HG02884 (cell line): ENCODE measurements at regions not wholly inside any gene's neighbourhood (a gene's known extent, or its start where the extent isn't known, plus 50 kb on each side); places are given as distances from the start of the nearest gene placed in this dataset.

ENCODE experiments used
- ATAC-seq: cut with Tn5 transposase; IDR thresholded peaks from one replicate; pipeline ENCODE4 v1.9.1; 2021; ENCODE audit warnings: mild to moderate bottlenecking, moderate library complexity; ENCODE audit not compliant: unreplicated experiment

DNA sequence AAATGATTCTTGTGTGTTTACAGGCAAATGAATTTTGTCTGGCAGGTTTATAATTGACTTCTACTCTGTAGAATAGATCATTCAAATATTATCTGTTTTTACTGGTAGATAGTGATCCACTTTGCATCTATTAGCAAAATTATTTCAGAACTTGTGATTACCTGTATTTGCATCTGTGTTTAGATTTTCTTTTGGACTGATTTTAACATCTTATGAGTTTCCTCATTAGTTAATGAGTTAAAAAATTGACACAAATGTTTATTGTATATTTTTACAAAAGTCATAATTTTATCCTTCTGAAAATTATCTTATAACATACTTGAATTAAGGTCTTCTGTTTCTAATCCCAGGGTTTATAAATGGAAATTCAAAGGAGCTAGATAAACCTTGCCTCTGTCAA lies 132.0 kb upstream of the KCNJ16 start:
- no peak for ATAC-seq

DNA sequence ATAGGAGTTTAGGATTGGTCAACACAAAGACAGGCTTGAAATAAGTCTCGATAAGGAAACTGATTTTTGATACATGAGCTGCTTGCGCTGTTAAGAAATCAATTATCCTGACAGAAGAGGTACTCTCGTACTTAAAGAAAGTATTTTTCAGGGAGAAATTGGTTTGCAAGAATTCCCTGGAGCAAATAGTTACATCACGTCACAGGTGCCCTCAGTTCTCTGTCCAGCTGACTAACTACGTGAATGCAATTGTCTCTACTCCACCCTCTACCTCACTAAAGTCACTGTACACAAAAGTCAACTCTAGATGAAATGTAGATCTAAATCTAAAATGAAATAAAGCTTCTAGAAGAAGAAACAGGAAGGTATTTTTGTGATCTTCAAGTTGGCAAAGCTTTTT lies 130.6 kb upstream of the KCNJ16 start:
- no peak for ATAC-seq

GRCh38 chr17:69945698-69946185 lies 129.3 kb upstream of the KCNJ16 start:
- no peak for ATAC-seq

GRCh38 chr17:69947027-69947759 lies 127.8 kb upstream of the KCNJ16 start:
- no peak for ATAC-seq

DNA sequence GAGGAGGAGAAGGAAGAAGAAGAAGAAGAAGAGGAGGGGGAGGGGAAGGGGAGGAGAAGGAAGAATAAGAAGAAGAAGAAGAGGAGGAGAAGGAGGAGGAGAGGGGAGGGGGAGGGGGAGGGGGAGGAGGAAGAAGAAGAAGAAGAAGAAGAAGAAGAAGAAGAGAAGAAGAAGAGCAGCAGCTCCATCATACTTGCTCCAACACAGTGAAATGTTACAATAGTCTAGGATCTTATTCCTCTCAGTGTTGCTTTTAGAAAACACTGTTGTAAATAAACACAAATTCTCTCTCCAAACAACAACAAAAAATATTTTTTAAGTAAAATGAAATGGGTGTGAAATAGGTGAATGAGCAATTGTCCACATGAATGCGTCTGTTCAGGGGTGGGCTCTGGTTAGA lies 126.6 kb upstream of the KCNJ16 start:
- ATAC-seq = no peak

GRCh38 chr17:69949496-69949895 lies 125.5 kb upstream of the KCNJ16 start:
- ATAC-seq = no peak

GRCh38 chr17:69949973-69950695 lies 124.9 kb upstream of the KCNJ16 start:
- ATAC-seq = no peak

- ATAC-seq = no peak
Observed at GRCh38 chr17:69950701-69951418, 124.2 kb upstream of the KCNJ16 start.

- no peak for ATAC-seq
Observed at GRCh38 chr17:69954241-69954925, 120.6 kb upstream of the KCNJ16 start.

DNA sequence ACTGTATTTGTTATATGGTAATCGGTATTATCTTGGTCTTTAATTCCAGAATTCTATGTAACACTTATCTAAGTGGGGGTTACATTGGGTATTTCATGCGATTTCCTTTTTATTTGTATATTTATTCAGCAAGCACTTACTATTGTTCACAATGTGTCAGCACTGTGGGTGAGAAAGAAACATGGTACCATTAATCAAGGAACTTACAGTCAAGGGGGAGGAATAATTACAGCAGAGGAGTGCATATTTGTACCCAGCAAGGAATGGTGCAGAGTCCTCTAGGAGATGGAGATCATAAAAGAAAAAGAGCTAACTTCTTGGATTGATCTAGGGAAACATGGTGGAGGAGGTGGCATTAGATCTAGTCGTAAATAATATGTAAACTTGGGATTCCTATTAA lies 117.0 kb upstream of the KCNJ16 start:
- ATAC-seq = no peak

DNA sequence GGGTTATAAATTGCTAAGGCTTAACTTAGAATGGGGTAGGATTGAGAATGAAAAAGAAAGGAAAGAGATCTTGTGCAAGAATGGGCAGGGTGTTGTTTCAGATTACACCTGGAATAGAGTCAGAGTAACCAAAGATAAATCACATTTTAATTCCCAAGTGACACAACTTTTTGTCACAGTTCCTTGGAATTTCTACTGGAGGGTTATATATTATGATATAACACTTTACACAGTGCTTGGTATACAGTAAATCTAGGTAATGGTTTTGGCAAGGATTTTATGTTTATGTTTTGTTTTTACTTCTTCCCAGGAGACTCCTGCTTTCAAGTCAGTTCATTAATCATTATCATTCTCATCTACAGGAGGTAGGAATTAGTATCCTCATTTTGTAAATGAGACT lies 115.7 kb upstream of the KCNJ16 start:
- no peak for ATAC-seq

DNA sequence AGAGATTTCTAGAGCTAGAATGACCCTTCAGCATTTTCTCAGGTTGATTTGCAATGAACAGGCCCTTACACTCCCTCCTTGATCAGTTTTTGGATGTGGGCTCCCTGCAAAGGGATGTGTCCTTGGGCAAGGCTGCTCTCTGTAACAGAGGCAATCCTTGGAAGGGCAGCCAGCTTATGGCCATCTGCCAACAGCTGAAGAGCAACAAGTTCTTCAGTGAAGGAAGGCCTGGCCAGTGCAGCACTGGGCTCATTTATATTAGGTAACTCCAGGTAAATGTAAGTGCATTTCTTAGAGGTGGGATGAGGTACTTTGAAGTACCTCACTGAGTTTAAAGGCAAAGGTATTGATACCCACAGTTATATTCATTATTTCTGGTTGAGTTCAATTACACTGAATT lies 114.3 kb upstream of the KCNJ16 start:
- ATAC-seq = no peak

DNA sequence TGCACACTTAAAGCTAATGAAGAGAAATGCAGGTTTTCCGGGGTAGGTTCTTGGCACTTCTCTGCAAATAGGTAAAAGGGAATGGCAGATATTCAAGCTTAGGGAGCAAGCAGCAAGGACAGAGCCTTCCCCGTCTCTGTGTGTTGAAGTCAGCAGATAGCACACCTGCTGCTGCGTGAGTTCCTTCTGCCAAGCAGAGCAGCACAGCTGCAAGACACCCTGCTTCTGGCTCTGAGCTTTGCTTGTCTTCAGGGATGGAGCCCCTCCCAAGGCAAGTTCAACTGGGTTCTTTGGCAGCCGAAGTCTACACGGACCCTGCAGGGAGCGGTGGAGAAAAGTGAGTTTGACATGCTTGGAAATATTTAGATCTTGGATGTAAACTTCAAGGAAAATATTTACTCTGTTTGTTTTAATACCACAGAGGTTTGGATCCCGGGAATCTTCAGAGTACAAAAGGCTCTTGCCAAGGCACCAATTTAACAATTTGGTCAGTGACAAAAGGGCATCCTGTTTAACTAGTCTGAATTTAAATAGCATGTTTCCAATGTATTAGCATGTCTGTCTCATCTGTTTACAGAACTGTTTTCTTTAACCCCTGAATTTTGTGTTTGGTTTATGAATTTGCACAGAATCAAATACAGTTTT lies 113.4 kb upstream of the KCNJ16 start:
- ATAC-seq = no peak

- no peak for ATAC-seq
Observed at GRCh38 chr17:69962436-69962995, 112.5 kb upstream of the KCNJ16 start.

DNA sequence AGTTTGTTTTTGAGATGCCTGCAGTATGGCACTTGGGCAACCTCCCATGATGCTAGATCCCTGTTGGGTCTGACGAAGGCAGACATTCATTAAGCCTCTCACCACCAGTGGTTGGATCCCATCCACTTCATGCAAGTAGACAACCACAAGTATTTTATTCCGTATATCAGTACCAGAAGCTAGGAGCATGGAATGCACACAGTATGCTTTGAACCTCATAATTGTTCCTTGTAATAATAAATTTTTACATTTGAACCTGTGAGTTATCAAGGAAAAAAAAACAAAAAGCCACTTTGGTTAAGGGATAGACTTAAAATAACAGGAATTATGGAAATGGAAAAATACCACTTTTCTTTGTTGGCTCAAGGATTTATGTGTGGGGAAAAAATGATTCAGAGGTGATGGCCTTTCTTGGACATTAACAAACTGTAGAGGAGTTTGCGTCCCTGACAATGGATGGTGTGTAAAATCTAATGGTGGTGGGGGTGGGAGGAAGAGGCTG lies 107.1 kb upstream of the KCNJ16 start:
- ATAC-seq = no peak

- ATAC-seq = no peak
Observed at GRCh38 chr17:69969897-69970296, 105.1 kb upstream of the KCNJ16 start.

DNA sequence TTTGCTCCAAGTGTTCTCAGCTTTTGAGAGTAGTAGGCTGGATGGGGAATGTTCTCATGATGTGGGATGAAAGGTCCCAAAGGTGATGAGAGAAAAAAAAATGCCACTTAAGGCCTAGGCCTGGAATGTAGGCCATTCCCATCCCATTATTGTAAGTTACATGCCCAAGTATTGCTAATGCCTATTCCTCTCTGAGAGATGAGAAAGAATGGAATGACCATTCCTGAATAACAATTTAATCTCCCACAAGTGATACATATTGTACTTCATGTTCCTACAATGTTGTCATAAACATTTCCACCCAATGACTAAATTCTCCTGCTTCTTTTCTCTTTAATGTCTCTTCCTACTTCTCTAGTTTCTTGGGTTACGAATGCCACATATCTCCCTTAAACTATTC lies 102.8 kb upstream of the KCNJ16 start:
- ATAC-seq = no peak

GRCh38 chr17:69975808-69976207 lies 99.2 kb upstream of the KCNJ16 start:
- ATAC-seq = no peak

DNA sequence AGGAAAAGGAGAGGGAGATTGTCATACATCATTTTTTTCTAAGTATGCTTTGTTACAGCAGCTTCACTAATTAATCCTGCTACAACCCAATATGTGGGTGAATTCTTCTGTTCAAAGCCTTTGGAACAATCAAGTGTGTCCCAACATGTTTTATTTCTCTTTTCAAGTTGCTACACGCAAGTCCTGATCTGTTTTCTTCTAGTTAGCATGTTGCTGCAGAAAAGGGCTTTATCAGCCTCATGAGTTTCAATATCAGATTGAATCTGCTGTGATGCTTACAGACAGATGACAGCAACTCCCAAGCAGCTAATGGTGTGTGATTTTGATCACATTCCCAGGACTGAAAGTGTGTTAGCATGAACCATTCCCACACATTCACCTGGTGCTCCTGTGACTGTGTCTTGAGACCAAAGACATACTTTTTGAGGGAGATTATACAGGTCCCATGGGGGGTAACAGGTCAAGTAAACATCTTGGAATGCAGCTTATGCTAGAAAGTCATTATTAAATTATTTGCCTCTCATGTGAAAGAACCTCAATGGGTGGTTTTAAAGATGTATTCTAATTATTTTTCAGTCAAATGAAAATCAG lies 96.9 kb upstream of the KCNJ16 start:
- ATAC-seq = no peak

DNA sequence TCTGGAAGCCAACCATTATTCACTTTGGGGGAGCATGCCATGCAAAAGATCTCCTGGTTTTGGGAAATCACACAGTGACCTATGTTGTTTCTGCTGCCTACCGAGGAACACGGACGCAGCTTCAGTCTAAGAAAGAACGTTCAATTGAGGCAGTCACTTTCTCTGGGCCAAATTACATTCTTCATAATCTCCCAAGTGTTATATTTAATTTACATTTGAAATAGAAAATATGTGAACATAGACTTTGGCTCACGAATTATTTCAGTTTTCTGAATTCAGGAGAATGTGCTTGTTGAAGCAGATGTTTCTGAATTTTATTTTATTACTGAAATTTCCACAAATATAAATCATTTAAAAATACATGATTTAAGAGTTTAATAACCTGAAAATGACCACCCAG lies 93.6 kb upstream of the KCNJ16 start:
- no peak for ATAC-seq
